HTERT RPE-1 (cell line): ENCODE measurements at regions not wholly inside any gene's neighbourhood (a gene's known extent, or its start where the extent isn't known, plus 50 kb on each side); places are given as distances from the start of the nearest gene placed in this dataset.
"Not testable (repeated sequence)": the region's sequence is repeated elsewhere in the genome, so short reads cannot be mapped to it uniquely, and the experiment has no call there.

Experiments used
- in situ Hi-C: fragments of 300-500 bp; cut with MboI; formaldehyde crosslinking; loops from 4 replicates; pipeline ENCODE4 v1.14.3; 2020; ENCODE audit warnings: low sequenced_read_pairs

- in situ Hi-C loops, result no loop called here
These were observed 305.9 kb upstream of the G2E3 start for GRCh38 chr14:30252783-30253674.

GRCh38 chr14:30256627-30257026 is 302.3 kb upstream of the G2E3 start:
- in situ Hi-C loops, result no loop called here

DNA sequence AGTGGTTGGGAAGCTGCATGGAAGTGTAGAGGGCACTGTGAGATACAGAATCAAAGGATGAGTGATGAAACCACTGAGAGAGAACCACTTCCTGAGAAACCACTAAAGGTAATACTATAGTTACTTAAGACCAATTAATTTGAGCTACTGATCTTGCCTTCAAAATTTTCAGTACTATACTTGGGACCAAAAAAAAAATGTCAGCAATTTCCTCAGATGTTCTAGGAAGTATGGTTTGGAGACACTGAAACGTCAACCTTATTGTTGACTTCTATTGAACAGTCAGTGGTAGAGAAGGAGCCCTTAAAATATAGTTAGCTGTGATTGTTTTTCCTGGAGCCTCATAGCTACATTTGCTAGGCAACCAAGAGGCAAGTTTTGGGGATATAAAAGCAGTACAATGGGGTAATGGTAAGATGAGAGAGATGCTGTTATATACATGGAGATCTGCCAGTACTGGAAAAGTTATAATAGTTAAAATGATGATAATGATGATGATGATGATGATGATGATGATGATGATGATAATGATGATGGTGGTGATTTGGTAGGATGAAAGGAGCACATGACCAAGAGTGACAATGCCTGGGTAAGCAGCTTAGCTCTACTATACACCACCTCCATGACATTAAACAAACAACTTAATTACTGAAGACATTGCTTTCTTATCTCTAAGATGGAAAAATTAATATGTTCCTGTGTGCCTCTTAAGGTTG is 300.9 kb upstream of the G2E3 start:
- in situ Hi-C loops, result no loop called here

DNA sequence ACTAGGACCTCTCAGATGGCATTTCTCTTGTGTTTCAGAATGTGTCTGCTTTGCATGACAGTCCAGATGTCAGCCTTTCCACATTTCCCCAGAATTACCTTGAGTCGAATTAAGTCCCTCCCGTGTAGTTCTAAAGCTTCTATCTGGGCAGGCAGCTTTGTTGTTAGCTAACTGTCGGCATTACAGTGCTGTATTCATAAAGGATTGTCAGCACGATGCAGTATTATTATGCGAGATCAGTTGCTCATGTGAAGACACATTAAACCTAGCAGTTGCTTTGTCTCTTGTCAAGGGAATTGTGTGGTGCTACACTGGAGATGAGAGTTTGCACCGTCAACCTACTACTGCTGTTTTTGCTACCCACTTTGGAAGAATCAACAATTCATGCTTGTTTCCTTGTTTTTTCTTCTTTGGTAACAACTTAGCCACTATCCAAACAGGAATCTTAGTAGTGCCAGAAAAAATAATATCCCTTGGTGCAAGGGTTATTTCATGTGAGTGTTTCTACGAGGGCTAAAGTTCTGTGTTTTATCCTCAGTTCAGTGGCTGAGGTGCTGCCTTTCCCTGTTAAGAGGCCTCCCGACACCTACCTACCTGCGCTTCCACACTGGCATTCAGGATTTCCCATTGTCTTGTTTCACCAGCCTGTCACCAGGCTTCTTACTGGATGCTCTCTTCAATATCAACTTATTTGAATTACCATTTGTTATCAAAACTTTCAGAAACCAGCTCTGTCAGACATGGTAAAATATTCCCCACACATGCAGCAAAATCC is 297.9 kb upstream of the G2E3 start:
- in situ Hi-C loops, result no loop called here

- in situ Hi-C loops, result no loop called here
These were observed 294.8 kb upstream of the G2E3 start for GRCh38 chr14:30264161-30264560.

DNA sequence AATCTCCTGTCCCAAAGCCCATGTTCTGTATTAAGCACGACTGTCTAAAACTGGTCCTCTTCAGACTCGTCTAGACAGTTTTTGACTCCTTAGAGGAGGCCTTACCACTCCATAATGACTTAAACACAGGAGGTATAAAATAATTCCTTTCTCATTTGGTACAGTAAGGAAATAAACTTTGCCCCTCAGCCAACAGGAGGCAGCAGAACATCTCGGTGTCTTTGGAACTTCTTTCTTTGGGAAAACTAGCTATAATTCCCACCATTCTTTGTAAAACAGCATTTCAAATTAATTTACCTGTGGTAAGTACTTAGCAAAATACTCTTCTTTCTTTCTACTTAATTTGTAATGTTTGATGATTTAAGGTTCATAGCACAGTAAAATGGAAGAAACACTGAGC is 292.7 kb upstream of the G2E3 start:
- in situ Hi-C loops, result no loop called here

DNA sequence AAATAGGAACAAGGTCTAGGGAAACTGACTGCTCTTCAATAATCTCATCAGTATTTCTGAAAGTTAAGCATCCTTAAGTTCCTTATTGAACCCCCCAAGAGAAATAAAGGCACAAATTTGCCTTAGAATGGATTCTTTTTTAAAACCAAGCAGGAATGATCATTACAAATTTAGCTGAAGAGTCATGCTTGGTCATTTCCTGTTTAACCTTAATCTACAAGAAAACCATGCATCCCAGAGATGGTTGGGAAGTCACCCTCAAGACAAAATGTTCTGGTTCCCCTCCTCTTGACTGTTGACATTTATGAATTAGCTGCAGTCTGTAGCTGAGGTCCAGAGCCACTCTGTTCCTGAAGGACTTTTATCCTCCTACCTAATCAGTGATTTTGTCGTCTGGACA is 291.8 kb upstream of the G2E3 start:
- in situ Hi-C loops, result no loop called here

DNA sequence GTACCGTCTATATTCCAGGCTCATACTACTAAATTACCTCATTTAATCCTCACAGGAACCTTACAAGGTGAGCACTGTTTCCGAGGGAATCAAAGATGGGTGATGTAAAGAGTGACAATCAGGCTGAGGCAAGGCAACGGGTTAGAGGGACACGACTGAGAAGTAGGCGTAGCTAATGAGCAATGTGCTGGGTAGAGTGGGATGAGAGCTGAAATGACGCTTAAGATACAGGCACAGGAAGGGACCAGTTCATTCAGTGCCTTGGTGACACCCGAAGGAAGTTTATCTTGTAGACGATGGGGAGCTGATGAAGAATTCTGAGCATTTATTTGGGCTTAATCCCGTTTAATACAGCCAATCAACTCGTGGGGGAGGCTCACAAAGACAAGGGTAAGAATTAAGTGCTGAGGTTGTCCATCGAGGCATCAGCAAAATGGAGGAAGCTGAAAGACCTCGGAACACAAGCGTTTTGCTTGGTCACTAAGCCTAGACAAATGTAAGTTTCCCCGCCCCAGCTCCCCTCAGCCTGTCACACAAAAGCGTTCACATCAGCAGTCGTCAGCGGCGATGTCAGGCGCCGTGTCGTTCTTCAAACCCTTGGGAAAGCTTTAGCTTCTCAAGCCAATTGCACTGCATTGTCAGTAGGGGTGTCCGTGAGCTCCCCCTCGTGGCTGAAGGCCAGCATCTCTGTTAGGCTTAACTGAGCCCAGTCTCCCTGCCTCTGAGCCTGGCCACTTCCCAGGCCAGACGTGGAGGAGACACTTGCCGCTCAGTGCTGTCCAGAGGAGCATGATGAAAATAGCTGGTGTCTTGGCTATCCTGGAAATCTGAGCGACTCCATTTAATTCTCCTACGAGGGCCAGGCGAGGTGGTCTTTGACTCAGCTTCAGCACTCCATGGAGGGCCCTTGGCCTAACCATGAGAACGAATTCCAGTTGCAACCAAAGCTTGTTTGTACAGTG is 288.5 kb upstream of the G2E3 start:
- in situ Hi-C loops, result no loop called here

GRCh38 chr14:30271811-30272323 is 287.1 kb upstream of the G2E3 start:
- in situ Hi-C loops, result no loop called here

DNA sequence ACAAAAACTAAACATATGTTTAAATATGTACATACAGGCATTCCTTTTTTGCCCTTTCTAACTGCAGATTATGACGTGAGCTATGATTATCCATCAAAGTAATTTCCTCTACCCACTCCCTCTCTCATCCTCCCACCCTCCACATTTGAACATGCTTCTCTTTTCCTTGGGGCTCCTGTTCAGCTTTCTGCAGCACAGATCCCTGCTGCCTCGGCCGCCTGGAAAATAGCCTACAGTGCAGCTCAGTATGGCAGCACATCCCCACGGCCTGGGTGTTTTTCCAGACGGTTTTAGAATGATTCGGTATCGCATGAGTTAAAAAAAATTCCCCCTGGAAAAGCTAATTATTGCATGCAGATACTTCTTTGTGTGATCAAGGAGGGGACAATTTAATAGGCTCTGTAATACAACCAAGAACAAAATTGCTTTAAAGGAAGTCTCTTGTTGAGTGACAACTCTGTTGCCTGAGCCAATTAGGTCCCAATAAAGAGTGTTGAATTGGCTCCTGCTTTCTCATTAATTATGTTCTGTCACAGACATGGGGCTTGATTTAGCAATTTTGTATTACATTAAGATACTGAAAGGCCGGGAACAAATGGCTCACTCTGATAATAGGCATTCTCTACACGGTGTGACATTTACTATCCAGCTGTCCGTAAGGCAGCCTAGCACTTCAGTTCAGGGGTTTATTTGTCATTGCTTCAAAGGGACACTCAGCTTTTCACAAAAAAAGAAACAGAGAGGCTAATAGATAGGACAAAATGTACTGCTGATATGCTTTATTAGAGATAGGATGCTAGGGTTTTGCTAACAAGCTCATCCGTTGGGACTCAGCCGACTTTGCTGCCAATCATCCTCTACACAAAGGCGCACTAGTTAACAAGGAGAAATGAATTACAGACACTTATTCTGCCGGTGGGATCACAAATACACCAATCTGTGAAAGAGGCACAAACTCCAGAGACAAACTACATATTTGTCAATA is 285.8 kb upstream of the G2E3 start:
- in situ Hi-C loops, result no loop called here

GRCh38 chr14:30275604-30276003 is 283.4 kb upstream of the G2E3 start:
- in situ Hi-C loops, result no loop called here

- in situ Hi-C loops, result no loop called here
These were observed 281.7 kb upstream of the G2E3 start for GRCh38 chr14:30277268-30277667.

- in situ Hi-C loops, result not testable (repeated sequence)
These were observed 280.1 kb upstream of the G2E3 start for GRCh38 chr14:30278856-30279255.

DNA sequence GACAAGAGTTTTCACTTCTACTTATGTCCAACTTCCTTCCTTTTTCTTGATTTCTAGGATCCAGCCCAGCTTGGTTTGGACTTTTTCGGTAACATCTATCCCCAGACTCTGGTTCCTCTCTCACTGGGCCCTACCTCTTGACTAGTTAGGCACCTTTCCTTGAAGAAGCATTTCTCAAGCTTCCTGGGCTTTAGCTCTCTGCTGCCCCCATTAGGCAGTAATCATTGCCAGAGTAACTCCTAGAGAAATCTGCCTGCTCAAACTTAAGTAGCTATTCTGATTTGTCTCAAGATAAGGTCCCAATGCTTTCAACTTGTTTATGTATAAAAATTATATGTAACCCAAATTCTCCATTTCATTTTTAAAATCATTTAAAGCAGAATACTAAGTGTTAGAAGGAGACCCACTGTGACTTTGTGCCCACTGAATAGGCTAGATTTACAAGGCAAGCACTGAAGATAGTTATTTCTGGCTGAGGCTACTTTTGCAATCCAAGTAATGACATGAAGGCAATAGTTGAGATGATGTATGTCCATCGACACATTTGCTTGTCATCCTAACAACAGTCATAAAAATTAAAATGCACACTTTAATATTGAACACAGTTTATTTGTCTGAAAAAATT is 275.0 kb upstream of the G2E3 start:
- in situ Hi-C loops, result no loop called here

DNA sequence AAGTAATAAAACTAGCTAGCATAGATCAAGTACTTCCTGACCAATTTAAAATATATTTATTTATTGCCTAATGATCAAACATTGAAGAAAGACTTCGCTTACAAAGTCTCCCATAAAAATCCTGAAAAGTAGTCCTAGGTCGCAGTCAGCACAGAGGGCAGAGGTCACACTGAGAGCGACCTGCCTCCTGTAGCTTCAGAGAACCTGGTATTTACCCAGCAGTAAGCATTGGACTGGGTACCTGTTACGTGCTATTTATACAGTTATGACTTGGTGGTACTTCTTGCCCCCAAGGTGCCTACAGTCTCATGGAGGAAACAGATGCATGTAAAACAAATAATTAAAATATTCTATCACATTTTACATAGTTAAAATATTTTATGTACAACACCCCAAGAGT is 274.1 kb upstream of the G2E3 start:
- in situ Hi-C loops, result no loop called here

GRCh38 chr14:30287579-30288445 is 271.1 kb upstream of the G2E3 start:
- in situ Hi-C loops, result no loop called here

- in situ Hi-C loops, result no loop called here
These were observed 269.0 kb upstream of the G2E3 start for GRCh38 chr14:30290001-30290400.

DNA sequence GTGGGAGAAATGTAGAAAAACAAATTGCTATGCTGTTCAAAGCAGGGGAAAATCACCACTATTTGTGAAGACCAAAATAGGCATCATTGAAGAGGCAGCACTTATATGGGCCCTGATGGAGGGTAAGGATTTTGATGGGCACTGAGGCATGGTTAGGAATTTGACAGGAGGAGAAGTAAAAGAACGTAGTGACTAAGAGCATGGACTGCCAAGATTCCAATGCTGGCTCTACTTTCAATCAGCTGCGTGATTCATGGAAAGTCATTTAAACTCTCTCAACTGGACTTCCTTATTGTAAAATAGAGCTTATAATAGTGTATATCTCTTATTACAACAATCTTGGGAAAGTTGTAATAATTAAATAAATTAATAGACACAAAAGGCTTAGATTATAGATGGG is 267.7 kb upstream of the G2E3 start:
- in situ Hi-C loops, result no loop called here
